Islet precursor cell (in vitro differentiated cells): ENCODE measurements at regions not wholly inside any gene's neighbourhood (a gene's known extent, or its start where the extent isn't known, plus 50 kb on each side); places are given as distances from the start of the nearest gene placed in this dataset.
"Not testable (repeated sequence)": the region's sequence is repeated elsewhere in the genome, so short reads cannot be mapped to it uniquely, and the experiment has no call there.

Source experiments
- DNase-seq: peaks from one replicate; pipeline ENCODE4 v3.0.0-alpha.2; 2018

DNA sequence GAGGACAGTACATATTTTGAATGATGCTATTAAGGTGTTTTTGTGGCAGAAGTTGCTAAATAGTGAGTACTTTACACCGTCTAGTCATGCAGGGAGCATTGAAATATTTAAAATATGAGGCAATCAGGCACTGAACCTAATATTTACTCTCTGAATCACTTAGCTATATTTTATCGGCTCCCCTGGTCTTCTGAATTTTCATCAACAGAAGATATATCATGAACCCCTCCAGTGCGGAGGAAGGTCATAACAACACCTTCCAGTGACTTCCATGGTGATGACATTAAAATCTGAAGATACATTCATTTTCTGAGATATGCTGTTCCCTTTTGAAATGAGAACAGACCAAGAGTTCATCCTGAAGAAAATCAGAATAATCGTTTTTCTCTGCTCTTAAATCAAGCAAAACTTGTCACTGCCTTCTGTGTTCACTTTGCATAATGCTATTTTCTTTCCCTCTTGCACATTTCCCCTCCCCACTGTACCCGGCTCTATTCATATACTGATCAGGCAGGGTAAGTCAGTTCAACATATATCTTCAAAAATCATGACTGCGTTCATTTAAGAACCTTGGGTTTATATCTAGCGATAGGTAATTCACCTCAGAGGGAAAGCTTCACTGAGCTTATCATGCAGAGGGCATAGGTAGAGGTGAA is 729.9 kb upstream of the GYPC start:
- no peak for DNase-seq

DNA sequence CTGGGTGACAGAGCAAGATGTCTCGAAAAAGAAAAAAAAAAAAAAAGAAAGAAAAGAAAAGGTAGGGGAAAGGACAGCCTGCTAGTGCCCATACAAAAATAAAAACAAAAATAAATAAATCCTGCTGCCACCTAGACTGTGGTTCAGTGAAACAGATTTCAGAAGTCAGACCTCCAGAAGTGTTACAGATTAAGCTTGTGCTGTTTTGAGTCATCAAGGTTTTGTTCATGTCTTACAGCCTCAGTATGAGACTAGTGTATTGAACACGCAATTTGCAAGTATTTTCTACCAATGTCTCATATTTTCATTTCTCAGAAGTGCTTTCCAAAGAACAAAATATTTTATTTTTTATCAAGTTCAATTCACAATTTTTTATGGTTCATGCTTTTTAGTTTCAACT is 720.4 kb upstream of the GYPC start:
- no peak for DNase-seq

DNA sequence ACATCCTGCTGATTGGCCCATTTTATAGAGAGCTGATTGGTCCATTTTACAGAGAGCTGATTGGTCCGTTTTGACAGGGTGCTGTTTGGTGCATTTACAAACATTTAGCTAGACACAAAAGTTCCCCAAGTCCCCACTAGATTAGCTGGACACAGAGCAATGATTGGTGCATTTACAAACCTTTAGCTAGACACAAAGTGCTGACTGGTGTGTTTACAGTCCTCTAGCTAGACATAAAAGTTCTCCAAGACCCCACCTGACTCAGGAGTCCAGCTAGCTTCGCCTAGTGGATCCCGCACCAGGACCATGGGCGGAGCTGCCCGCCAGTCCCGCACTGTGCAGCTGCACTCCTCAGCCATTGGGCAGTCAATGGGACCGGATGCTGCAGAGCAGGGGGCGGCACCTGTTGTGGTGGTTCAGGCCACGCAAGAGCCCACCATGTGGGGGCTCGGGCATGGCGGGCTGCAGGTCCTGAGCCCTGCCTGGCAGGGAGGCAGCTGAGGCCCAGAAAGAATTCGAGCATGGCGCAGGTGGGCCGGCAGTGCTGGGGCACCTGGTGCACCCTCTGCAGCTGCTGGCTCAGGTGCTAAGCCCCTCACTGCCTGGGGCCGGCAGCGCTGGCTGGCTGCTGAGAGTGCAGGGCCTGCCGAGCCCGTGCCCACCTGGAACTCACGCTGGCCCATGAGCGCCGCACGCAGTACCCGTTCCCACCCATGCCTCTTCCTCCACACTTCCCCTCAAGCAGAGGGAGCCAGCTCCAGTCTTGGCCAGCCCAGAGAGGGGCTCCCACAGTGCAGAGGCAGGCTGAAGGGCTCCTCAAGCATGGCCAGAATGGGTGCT is 713.2 kb upstream of the GYPC start:
- DNase-seq: no peak

DNA sequence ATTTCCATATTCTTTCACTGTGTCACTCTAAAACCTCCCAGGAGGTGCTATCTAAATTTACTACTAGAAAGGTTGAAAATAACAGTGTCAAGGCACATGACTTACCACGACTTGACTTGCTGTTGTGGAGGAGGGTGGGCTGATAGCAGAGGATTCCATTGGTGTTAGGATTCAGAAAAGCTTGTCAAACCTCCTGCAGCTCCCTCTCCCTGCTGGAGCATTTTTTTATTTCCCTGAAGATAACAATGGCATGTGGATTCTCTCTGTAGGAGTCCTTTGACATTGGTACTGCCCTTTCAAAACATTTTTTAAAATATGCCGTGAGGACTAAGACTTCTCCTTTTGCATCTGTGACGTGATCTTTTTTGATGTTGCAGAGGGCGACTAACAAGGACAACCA is 696.9 kb upstream of the GYPC start:
- no peak for DNase-seq

DNA sequence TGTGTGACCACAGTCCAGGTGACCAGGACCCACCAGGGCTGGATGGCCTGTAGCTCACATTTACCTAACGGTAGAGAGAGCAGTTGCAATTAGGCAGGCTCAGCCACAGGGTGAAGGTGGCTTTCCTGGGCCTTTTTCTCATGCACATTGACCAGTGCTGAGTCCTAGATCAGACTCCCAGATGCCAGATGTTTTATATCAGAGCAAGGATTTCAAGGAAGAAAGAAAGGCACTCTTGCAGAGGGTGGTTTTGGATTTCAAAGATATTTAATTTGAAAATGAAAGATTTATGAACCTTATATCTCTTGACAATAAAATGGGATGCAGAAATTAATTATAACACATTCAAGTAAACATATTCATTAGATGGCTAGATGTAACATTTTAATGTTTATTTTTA is 694.2 kb upstream of the GYPC start:
- DNase-seq: no peak

DNA sequence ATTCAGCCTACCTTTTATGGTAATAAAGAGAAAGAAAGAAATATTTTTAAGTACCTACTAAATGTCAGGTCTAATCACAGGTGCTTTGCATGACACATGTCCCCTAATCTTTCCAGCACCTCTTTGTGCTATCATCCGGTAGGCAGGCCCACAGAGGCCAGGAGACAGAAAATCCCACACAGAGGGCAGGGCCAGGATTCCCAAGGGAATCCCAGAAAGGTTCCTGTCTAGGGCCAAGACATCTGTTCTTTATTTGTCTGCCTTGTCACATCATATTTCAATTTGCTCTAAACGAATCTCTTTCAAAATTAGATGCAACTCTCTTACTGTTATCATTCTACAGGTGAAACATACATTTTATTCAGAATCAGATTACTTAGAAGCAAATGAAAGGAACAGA is 676.1 kb upstream of the GYPC start:
- no peak for DNase-seq

DNA sequence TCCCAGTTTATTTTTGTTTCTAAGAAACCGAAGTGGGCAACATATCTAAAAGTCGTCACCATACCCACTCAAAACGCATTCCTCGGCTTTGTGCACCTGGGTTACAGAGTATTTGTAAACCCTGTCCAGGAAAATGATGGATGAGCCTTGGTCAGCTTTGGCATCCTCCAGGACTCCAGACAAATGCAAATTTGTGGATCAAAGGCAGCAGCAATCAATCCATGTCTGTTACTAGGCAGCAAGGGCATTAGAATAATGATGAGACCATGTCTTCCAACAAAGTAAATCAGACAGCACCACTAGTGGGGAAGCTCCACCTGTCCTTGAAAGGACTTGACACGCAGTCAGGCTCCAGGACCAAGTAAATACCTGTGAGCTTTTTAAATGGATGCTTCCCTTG is 672.6 kb upstream of the GYPC start:
- DNase-seq: peak; percentile 87

DNA sequence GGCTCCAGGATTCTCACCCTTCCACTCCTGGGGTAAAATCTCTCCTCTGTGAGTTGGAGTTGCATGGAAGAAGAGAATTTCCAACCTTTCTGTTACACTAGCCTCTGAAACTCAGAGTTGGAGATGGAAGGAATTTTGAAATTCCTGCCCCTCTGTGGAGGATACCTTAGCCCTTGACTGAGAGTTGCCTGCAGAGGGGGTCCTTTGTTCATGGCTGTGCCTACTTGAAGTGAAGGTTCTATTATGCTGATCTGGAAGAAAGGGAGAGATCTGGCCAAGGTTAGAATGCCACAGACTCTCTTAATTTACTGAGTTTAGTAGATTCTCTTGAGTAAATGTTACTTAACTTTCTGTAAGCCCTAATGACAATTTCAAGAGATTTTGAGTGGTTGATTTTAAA is 626.6 kb upstream of the GYPC start:
- DNase-seq: peak; percentile 64

DNA sequence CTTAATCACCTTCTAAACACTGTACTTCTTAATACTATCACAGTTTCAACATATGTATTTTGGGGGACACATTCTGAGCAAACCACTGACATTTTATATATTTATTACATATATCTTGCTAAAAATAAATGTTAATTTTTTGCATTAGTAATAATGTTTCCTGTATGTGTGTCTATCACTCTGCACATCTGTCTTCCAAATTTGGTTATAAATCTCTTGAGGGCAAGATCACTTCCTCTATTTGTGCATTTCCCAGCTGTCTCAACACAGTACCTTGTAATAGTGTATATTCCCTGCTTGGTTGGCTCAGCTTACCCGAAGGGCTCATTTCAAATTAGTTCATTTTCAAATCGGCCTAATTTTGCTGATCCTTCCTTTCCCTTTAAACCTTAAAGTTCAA is 617.1 kb upstream of the GYPC start:
- DNase-seq: no peak

DNA sequence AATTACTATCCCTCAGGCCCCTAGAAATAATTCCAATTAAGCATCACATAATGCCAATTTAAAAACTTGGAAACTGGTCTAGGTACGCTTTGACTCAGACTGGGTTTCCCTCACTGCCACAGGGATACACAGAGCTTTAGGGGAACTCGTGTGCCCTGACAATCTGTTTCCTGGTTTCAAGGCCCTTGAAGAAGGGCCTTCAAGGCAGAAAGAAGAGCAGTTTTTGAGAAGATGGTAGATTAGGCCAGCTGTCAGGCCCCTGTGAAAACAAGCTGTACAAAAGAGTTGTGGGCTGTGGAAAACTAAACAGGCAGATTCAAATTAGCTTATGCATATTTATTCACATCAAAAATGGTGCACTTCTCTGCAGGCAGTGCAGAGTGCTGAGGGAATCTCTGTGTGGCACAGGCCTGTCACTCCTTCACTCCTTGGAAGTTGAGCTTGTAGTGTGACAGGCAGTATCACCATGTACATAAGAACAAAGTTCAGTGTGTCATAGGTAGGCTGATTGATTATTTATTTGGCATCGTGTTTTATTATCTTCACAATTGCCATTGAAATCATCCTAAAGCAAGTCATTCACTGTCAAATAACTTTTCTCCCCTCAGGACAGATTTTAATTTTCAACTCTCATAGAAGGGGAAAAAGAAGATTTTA is 614.4 kb upstream of the GYPC start:
- no peak for DNase-seq

DNA sequence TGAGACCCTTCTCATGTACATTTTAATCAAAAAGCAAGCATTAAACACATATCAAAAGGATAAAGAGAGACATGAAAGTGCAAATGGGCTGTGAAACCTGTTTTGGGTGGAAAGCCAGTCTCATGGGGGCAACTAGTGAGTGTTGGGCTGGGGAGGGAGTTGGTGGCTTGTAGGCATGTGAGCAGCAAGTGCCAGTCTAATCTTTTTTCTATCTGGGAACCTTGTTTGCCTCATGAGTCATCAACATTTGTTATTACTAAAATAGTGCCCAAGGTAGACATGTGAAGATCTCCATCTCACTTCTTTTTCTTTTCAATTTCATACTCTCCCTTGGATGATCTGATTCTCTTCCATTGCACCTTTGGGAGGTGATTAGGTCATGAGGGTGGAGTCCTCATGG is 613.9 kb upstream of the GYPC start:
- no peak for DNase-seq

DNA sequence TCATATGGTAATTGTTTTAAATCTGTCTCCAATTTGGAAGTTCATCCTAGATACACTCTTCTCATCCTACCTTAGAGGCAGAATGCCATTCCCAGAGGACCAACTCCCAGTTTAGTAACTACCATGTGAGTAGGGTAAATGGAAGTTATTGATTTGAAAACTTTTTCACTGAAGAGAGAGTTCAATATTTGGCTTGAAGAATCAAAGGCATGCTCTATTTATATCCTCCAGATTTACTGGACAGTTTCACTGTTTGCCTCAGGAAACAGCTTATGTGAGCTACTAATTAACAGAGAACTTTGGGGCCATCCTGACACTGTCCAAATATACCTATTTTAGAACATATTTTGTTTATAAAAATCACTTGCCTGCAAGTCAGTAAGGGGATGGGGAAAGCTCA is 607.2 kb upstream of the GYPC start:
- DNase-seq: no peak

DNA sequence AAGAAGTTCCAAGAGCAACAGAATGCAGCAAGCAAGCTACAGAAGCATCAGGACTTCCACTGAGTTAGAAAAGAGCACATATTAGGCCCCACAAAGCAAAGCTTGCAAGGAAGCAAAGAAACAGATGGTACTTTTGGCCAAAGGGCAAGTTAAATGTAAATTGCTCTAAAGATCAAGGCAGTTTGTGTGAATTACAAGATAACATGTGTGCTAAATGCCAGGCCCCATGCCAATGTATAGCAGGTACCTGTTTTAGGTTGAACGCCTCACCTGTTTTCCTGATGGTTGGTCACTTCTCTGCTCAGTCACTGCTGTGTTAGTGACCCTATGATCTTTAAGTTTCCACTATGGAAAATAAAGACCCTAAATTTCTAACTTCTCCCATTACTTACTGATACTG is 606.5 kb upstream of the GYPC start:
- no peak for DNase-seq

DNA sequence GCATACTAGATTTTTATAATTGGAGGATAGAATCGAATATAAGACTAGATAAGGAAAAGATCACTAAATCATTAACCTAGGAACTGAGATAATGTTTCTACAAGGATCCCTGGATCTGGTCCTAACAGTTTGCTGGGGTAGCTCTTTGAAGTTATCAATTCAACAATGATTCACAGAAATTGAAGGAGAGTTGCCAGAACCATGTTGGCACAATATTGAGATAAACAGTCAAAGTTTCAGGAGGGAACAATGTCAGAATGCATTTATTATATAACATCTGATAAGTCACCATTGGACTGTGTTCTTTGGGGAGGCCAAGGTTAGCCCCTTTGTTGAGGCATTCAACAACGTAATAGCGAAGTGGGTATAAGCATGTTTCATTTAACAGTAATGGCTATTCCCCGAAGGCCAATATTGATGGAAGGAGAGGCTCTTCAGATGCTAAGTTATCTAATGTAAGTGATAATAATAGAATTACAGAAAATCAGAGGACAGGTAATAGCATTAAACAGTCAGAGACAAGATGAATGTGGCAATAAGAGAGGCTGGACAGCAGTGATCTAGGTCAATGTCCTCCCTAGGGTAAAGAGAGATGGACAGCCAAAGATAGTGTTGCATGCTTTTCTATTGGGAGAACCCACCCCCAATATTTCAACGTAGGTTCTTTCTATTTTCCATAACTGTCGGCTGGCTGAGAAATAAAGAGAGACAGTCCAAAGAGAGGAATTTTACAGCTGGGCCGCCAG is 604.8 kb upstream of the GYPC start:
- DNase-seq: no peak

DNA sequence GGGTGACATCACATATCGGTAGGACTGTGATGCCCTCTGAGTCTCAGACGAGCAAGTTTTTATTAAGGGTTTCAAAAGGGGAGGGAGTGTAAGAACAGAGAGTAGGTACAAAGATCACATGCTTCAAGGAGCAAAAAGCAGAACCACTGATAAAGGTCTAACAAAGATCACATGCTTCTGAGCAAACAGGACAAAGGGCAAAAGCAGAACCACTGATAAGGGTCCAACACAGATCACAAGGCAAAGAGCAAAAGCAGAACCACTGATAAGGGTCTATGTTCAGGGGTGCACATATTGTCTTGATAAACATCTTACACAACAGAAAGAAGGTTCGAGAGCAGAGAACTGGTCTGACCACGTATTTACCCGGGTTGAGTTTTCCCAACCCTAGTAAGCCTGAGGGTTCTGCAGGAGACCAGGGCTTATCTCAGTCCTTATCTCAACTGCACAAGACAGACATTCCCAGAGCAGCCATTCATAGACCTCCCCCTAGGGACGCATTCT is 604.2 kb upstream of the GYPC start:
- not testable (repeated sequence) for DNase-seq

DNA sequence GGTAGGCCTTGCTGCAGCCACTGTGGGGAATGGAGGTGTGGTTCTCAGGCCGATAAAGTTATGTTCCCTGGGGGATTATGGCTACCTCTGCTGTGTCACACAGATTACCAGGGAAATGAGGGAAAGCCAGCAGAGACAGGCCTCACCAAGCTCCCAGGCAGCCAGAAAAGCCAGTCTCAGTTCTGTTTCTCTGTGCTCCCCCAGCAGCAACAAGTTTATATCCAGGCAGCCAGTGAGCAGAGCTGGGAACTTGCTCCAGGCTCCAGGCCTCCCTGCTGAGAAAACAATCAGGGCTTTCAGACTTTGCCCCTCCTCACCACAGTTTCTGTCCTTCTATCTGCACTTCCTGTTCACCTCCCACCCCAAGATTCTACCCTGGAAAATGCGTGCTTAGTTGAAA is 596.6 kb upstream of the GYPC start:
- peak; percentile 77 for DNase-seq

DNA sequence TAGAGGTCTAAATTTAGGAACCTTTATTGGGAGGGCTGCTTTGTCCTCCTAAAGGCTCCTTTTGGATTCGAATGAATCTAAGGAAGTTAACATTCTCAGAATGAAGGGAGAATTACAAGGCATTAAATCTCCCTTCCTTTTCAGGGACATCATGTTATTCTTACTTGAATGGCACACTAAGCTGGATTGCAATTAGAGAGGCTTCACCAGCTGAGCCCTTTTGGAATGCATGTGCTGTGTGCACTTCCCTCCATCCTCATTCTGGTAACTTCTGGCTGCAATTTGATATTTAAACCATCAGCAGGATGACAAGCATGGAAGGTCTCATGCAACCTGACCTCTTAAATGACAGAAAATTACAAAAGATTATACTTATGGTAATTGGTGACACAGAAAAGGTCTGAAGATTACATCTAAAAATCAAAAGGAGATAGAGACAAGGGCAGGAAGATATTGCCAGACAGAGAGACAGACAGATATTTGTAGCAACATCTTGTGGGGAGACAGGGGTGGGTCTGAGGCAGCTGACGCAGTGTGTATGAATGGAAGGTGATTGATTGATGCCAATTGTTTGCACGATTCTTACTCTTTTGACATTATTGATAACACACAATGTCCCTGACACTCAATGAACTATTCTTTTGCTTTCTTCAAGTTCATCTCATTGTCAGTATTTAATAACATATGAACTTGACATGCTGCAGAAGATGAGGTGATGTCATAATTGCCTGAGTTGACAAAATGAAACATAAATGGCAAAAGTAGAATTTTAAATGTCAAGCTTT is 570.8 kb upstream of the GYPC start:
- no peak for DNase-seq

DNA sequence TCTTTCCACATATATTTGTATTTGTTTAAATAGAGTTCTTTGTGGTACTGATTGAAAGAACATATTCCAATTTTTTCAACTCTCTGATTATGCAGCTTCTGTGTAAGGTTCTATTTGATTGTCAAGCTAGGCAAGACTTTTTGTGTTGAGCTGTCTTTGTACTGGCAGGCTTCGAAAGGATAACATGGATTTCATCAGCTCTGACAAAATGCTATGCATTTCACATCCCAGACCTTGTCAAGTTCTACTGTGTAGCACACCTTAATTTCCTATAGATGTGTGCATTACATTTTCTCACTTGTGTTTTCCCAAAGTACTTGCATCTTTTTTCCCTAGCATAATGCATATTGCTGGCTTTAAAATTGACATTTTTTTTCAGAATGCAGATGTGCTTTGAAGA is 555.0 kb upstream of the GYPC start:
- no peak for DNase-seq

DNA sequence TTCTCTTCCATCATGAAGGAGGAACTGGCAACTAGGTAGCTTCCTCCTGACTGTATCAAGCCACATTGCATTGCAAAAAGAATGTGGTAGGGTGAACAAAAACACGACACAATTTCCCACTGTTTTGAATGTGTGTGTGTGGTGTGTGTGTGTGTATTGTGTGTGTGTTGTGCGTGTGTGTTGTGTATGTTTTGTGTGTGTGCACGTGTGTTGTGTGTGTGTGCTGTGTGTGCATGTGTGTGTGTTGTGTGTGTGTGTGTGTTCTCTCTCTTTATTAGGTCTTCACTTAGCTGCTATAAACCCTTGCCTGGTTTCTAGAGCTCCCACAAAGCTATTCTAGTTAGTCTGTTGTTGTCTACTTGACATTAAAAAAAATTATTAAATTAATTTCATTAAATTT is 550.0 kb upstream of the GYPC start:
- no peak for DNase-seq

DNA sequence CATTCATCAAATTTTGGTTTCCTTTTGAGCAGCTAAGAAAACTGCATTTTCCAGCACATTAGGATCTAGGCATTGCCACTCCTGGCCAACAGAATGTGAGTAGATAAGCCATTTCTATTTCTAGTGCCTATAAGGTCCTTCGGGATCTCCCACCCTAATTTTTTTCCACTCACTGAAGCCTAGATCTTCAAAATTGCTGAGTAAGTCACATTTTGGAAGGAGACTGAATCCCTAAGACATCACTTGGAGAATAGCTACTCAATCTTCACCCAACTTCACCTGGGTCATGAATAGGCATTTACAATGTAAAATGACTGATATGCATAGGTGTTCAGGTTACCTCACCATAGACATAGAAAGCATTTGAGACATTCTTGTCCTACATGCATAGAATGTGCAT is 548.1 kb upstream of the GYPC start:
- DNase-seq: no peak

DNA sequence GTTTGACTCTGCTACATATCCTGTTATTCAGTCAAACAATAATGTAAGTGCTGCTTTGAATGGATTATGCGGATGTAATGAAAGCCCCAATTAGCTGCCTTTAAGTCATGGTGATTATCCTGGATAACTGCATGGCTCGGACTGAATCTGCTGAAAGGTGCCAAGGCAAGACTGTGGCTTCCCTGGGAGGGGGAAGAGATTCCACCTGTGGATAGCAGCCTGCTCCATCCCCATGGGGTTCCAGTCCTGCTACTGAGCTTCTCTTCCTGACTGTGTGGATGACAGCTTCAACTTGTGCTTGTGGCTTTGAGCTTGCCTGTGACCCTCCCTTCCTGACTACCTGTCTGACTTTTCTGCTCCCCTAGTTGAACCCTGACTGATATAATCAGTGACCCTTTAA is 540.0 kb upstream of the GYPC start:
- DNase-seq: no peak

DNA sequence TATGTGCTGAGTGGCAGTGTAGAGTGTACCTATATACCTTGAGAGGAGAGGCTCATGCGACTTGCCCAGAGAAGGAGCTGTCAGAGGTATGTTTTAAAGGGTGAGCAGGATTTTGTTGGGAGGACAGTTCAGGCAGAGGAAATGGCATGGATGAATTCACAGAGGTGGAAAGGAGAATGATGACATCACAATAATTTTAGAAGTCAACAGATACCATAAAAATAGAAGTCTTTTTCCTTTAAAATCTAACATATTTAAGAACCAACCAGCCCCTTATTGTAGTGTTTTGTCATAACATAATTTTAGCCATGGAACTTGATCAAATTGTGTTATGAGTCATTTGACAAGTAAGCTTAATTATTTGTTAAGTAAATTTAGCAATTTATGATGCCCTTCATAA is 538.1 kb upstream of the GYPC start:
- DNase-seq: no peak

DNA sequence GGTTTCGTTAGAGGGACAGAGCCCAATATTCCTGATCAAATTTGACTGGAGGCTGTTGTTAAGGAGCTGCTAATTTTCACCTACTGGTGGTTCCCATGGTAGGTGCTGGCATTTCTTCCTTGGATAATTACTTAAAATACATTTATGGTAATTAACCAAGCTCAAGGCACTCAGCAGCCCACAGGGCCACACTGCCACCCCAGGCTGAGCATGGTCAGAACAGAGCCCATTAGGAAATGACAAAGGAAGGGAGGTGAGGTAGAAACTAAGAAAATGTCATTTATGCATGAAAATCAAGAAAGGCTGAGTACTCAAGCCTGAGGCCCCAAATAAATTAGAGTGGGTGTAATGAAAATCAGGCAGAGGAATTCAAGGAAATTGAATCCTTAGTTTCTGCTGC is 510.2 kb upstream of the GYPC start:
- no peak for DNase-seq
